Ovary (tissue), 7 donors: ENCODE measurements at regions not wholly inside any gene's neighbourhood (a gene's known extent, or its start where the extent isn't known, plus 50 kb on each side); places are given as distances from the start of the nearest gene placed in this dataset.
"Not testable (repeated sequence)": the region's sequence is repeated elsewhere in the genome, so short reads cannot be mapped to it uniquely, and the experiment has no call there.

ENCODE experiments used
- DNase-seq, 5 donors: peaks; one replicate each; pipeline ENCODE4 v3.0.0-alpha.2; 2019 to 2020
- H3K27ac ChIP-seq, 2 donors: fragments of 200-600 bp; one replicate each; pipeline versions ENCODE4 v1.5.1 to v1.8.0; 2019 to 2022
- H3K27me3 ChIP-seq: fragments of 200-600 bp; one replicate; pipeline ENCODE4 v1.8.0; 2022
- H3K36me3 ChIP-seq: fragments of 200-600 bp; sonication (generic); one replicate; pipeline ENCODE4 v1.5.1; 2019
- H3K4me1 ChIP-seq: one replicate; pipeline ENCODE4 v1.8.1; 2013; ENCODE audit warnings: mild to moderate bottlenecking, moderate library complexity; ENCODE audit not compliant: insufficient read depth
- H3K4me3 ChIP-seq: fragments of 200-600 bp; sonication (generic); one replicate; pipeline ENCODE4 v1.5.1; 2017
- H3K9me3 ChIP-seq, 2 donors: fragments of 200-600 bp in 1 of 2; sonication (generic) in 1 of 2; one replicate each; pipeline versions ENCODE4 v1.5.1 to v1.8.1; 2013 to 2019; ENCODE audit warnings: mild to moderate bottlenecking in 1 of 2, moderate library complexity in 1 of 2
- EP300 ChIP-seq: sonication (generic); formaldehyde crosslinking; IDR thresholded peaks from one replicate; pipeline ENCODE4 v1.6.1; 2017; ENCODE audit warnings: antibody characterized with exemption
- POLR2A ChIP-seq: fragments of 450-650 bp; IDR thresholded peaks from one replicate; pipeline ENCODE4 v1.6.1; 2017; ENCODE audit warnings: antibody characterized with exemption, mild to moderate bottlenecking, moderate library complexity
- WGBS, 3 donors: extraction: QIAGEN DNeasy Blood & Tissue Kit in 1 of 3; methylation state at CpG; one replicate each; pipeline versions ENCODE4 v1.1.5 to v1.1.7; 2013 to 2017; 5-methylcytosine and 5-hydroxymethylcytosine counted together
- intact Hi-C, 4 donors: fragments of 100-400 bp; cut with DNase I; formaldehyde crosslinking; loops; one replicate each; pipeline versions ENCODE4 v1.11.0 to v1.15.1; 2022 to 2023
- TF ChIP-seq, protein P1 (sequence below), 3 donors: fragments of 450-650 bp in 2 of 3; fragments of 200-600 bp in 1 of 3; IDR thresholded peaks; one replicate each; pipeline versions ENCODE4 v1.5.1 to v1.8.0; 2016 to 2022; ENCODE audit warnings: antibody characterized with exemption in 3 of 3, mild to moderate bottlenecking in 1 of 3
- donor health status: DM: no; HTN: no; CAD: no; lungs with moderate emphysema.
- donor health status: DM: no; HTN: no; CAD: no.
- donor health status: Bipolar disorder and iron deficiency.
- donor health status: DM: no; HTN: no; CAD: no.
- donor health status: DM: yes; HTN: yes; CAD: no.

DNA sequence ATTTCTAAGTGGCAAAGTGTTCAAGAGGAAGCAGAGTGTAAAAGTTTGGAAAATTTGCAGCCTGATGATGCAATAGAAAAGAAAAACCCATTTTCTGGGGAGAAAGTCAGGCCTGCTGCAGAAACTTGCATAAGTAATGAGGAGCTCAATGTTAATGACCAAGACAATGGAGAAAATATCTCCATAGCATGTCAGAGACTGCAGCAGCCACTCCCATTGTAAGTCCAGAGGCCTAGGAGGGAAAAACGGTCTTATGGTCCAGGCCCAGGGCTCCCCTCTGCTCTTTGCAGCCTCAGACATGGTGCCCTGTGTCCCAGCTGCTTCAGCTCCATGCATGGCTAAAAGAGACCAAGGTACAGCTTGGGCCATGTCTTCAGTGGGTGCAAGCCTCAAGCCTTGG is 96.6 kb upstream of the GMNC start:
- intact Hi-C loops: no loop called here

DNA sequence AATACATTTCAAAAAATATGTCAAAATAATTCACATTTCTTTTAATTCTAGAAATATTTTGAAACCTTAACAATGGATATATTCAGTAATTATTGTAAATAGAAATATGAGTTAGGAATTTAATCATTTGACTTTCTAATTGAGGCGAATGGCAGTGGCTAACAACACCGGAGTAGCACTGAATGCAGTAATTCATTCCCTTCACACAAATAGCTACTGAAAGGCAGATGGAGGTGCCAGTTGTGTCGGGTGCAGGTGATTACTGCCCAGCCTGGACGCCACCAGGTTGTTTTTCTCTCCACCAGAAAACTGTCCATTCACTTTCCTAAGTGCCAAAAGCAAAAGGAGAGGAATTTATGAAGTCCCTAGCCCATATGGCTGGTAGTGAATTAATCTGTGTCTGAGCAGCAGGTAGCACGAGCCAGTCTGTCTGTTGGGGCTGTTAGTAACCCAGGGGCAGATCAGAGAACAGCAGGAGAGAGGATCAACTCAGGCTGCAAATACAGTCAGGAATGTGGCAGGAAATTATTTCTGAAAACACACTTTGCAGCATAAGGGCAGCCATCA is 79.3 kb upstream of the GMNC start:
- no peaks in the 10 kb centered on the region for H3K9me3 ChIP-seq
- H3K27me3 ChIP-seq: no peaks in the 10 kb centered on the region
- H3K4me1 ChIP-seq: no peaks in the 10 kb centered on the region
- no peaks in the 10 kb centered on the region for H3K36me3 ChIP-seq
- no peak for DNase-seq
- no peak overlapping the region for H3K4me3 ChIP-seq
- TF ChIP-seq, protein P1, sequence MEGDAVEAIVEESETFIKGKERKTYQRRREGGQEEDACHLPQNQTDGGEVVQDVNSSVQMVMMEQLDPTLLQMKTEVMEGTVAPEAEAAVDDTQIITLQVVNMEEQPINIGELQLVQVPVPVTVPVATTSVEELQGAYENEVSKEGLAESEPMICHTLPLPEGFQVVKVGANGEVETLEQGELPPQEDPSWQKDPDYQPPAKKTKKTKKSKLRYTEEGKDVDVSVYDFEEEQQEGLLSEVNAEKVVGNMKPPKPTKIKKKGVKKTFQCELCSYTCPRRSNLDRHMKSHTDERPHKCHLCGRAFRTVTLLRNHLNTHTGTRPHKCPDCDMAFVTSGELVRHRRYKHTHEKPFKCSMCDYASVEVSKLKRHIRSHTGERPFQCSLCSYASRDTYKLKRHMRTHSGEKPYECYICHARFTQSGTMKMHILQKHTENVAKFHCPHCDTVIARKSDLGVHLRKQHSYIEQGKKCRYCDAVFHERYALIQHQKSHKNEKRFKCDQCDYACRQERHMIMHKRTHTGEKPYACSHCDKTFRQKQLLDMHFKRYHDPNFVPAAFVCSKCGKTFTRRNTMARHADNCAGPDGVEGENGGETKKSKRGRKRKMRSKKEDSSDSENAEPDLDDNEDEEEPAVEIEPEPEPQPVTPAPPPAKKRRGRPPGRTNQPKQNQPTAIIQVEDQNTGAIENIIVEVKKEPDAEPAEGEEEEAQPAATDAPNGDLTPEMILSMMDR (IDR thresholded peaks at IDR 0.05): no peak
- no peak for TF ChIP-seq POLR2A
- TF ChIP-seq EP300: no peak
- 37 to 43% (median 38%) methylated on average over 5 of the region's 5 CpGs for WGBS, 3 donors
- no peak overlapping the region for H3K27ac ChIP-seq
- intact Hi-C loops: no loop called here

More for the DNA sequence above, 96.6 kb upstream of the GMNC start:
- WGBS, 3 donors: 39 to 45% (median 44%) methylated on average over 1 of the region's 1 CpG
- no peaks in the 10 kb centered on the region for H3K9me3 ChIP-seq
- no peak overlapping the region for H3K27ac ChIP-seq
- TF ChIP-seq, protein P1 (IDR thresholded peaks at IDR 0.05): no peak
- TF ChIP-seq EP300 (no peak), POLR2A (no peak)
- H3K36me3 ChIP-seq: no peaks in the 10 kb centered on the region
- no peak for DNase-seq
- H3K27me3 ChIP-seq: no peaks in the 10 kb centered on the region
- no peak overlapping the region for H3K4me3 ChIP-seq
- no peaks in the 10 kb centered on the region for H3K4me1 ChIP-seq

DNA sequence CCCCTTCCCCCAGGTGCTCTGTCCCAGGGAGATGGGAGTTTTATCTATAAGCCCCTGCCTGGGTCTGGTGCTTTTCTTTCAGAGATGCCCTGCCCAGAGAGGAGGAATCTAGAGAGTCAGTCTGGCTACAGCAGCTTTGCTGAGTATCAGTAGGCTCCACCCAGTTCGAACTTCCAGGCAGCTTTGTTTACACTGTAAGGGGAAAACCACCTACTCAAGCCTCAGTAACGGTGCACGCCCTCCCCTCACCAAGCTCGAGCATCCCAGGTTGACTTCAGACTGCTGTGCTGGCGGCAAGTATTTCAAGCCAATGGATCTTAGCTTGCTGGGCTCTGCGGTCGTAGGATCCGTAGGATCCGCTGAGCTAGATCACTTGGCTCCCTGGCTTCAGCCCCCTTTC is 72.1 kb upstream of the GMNC start:
- H3K4me1 ChIP-seq, H3K27ac ChIP-seq, intact Hi-C loops, H3K9me3 ChIP-seq, H3K36me3 ChIP-seq, H3K27me3 ChIP-seq, H3K4me3 ChIP-seq, DNase-seq: not testable (repeated sequence)
- WGBS, 3 donors: 61 to 65% (median 64%) methylated on average over 9 of the region's 9 CpGs

DNA sequence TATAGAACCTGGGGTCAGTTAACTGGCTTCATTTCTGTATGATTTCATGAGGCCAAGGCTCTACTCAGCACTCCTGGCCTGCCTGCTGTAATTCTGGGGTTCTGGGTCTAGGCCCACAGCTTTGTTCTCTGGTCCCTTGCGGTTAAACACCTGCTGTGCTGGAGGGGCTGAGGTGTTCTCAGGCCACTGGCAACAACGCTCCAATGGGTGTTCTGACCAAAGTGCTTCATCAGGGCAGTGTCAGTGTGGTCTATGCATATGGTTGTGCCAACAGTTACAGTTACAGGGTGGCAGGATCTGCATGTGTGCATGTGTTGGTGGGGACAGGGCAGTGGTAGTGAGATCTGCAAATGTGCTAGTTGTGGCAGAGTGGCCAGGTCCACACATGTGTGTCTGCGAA is 64.1 kb upstream of the GMNC start:
- H3K36me3 ChIP-seq: no peaks in the 10 kb centered on the region
- intact Hi-C loops: no loop called here
- DNase-seq: no peak
- H3K9me3 ChIP-seq: no peaks in the 10 kb centered on the region
- no peak overlapping the region for H3K4me3 ChIP-seq
- 52 to 80% (median 65%) methylated on average over 3 of the region's 3 CpGs for WGBS, 3 donors
- TF ChIP-seq, protein P1 (IDR thresholded peaks at IDR 0.05): no peak
- TF ChIP-seq POLR2A (no peak), EP300 (no peak)
- H3K27me3 ChIP-seq: no peaks in the 10 kb centered on the region
- H3K4me1 ChIP-seq: no peaks in the 10 kb centered on the region
- H3K27ac ChIP-seq: no peak overlapping the region

DNA sequence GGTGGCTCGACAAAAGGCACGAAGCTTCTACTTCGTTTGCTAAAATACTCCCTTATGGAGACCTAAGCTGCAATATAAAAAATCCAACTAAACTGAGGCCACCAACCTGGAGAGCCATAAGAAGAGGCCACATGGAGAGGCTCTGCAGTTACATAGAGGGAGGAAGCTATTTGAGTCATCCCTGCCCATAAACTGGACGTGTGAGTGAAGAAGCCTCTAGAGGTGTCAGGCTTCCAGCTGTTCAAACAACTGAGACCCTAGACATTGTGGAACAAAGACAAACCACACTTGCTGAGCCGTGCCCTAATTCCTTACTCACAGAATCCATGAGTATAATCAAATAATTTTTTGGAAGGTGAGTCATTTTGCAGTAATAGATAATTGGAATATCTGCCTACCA is 50.2 kb upstream of the GMNC start:
- intact Hi-C loops: no loop called here

More for the DNA sequence above, 50.2 kb upstream of the GMNC start:
- Histone ChIP-seq H3K27ac (no peak overlapping the region), H3K36me3 (no peaks in the 10 kb centered on the region), H3K9me3 (no peaks in the 10 kb centered on the region), H3K4me3 (no peak overlapping the region), H3K4me1 (no peaks in the 10 kb centered on the region), H3K27me3 (no peaks in the 10 kb centered on the region)
- no peak for DNase-seq
- 63 to 73% (median 65%) methylated on average over 5 of the region's 5 CpGs for WGBS, 3 donors
- TF ChIP-seq, protein P1 (IDR thresholded peaks at IDR 0.05): no peak
- no peak for TF ChIP-seq POLR2A
- no peak for TF ChIP-seq EP300
